Limb (tissue), 2 donors: ENCODE measurements at regions not wholly inside any gene's neighbourhood (a gene's known extent, or its start where the extent isn't known, plus 50 kb on each side); places are given as distances from the start of the nearest gene placed in this dataset.
"Not testable (repeated sequence)": the region's sequence is repeated elsewhere in the genome, so short reads cannot be mapped to it uniquely, and the experiment has no call there.

Source experiments
- DNase-seq, 2 donors: peaks; one replicate each; pipeline ENCODE4 v3.0.0-alpha.2; 2016; ENCODE audit errors: extremely low spot score in 2 of 2

- DNase-seq, result no peak
These were observed 515.4 kb downstream of the RAB38 start for GRCh38 chr11:87659807-87660206.

GRCh38 chr11:87645626-87646025 is 529.6 kb downstream of the RAB38 start:
- no peak for DNase-seq

- no peak for DNase-seq
These were observed 535.4 kb downstream of the RAB38 start for GRCh38 chr11:87639753-87640364.

- no peak for DNase-seq
These were observed 540.2 kb downstream of the RAB38 start for GRCh38 chr11:87635001-87635400.

- no peak for DNase-seq
These were observed 540.9 kb downstream of the RAB38 start for GRCh38 chr11:87634331-87634730.

- DNase-seq, result no peak
These were observed 546.3 kb downstream of the RAB38 start for GRCh38 chr11:87628957-87629356.

GRCh38 chr11:87628026-87628580 is 547.1 kb downstream of the RAB38 start:
- DNase-seq, result no peak

- not testable (repeated sequence) for DNase-seq
These were observed 551.5 kb downstream of the RAB38 start for GRCh38 chr11:87623531-87624365.

GRCh38 chr11:87616511-87616910 is 558.7 kb downstream of the RAB38 start:
- DNase-seq, result no peak

- DNase-seq, result no peak
These were observed 566.6 kb downstream of the TMEM135 start for GRCh38 chr11:87604350-87604749.

GRCh38 chr11:87603887-87604286 is 566.2 kb downstream of the TMEM135 start:
- DNase-seq, result no peak

- DNase-seq, result no peak
These were observed 565.0 kb downstream of the TMEM135 start for GRCh38 chr11:87602776-87603175.

- no peak for DNase-seq
These were observed 563.2 kb downstream of the TMEM135 start for GRCh38 chr11:87600938-87601337.

- no peak for DNase-seq
These were observed 560.0 kb downstream of the TMEM135 start for GRCh38 chr11:87597725-87598124.

GRCh38 chr11:87596176-87596575 is 558.4 kb downstream of the TMEM135 start:
- DNase-seq, result no peak

- DNase-seq, result no peak
These were observed 551.3 kb downstream of the TMEM135 start for GRCh38 chr11:87589082-87589481.

- not testable (repeated sequence) for DNase-seq
These were observed 547.9 kb downstream of the TMEM135 start for GRCh38 chr11:87585613-87586012.

- DNase-seq, result no peak
These were observed 546.2 kb downstream of the TMEM135 start for GRCh38 chr11:87583931-87584330.

- DNase-seq, result no peak
These were observed 537.4 kb downstream of the TMEM135 start for GRCh38 chr11:87575088-87575487.

- DNase-seq, result no peak
These were observed 536.5 kb downstream of the TMEM135 start for GRCh38 chr11:87574193-87574592.

- DNase-seq, result no peak
These were observed 536.0 kb downstream of the TMEM135 start for GRCh38 chr11:87573708-87574107.

GRCh38 chr11:87572881-87573280 is 535.1 kb downstream of the TMEM135 start:
- no peak for DNase-seq

GRCh38 chr11:87560352-87560751 is 522.6 kb downstream of the TMEM135 start:
- no peak for DNase-seq
